ENCODE measurements at regions not wholly inside any gene's neighbourhood (a gene's known extent, or its start where the extent isn't known, plus 50 kb on each side); places are given as distances from the start of the nearest gene placed in this dataset.

GRCh38 chr21:36540700-36541099 lies 60.8 kb upstream of the CLDN14 start:
- no peak overlapping the region for H3K23ac ChIP-seq (ENCODE audit: insufficient read length, low read depth, low read length)
- H2BK120ac ChIP-seq (ENCODE audit: low read depth, low read length, poor library complexity, severe bottlenecking): no peak overlapping the region
- no peak overlapping the region for H3K56ac ChIP-seq (ENCODE audit: insufficient read length, low read depth, low read length)
- H2BK5ac ChIP-seq (ENCODE audit: insufficient read length, low read length): no peak overlapping the region
- no peak overlapping the region for H3T11ph ChIP-seq (ENCODE audit: low read length)
- H2BK12ac ChIP-seq (ENCODE audit: insufficient read length, low read depth, low read length): no peak overlapping the region
- no peak overlapping the region for H2AK5ac ChIP-seq (ENCODE audit: insufficient read length, low read length)
- TF ChIP-seq, protein P1, sequence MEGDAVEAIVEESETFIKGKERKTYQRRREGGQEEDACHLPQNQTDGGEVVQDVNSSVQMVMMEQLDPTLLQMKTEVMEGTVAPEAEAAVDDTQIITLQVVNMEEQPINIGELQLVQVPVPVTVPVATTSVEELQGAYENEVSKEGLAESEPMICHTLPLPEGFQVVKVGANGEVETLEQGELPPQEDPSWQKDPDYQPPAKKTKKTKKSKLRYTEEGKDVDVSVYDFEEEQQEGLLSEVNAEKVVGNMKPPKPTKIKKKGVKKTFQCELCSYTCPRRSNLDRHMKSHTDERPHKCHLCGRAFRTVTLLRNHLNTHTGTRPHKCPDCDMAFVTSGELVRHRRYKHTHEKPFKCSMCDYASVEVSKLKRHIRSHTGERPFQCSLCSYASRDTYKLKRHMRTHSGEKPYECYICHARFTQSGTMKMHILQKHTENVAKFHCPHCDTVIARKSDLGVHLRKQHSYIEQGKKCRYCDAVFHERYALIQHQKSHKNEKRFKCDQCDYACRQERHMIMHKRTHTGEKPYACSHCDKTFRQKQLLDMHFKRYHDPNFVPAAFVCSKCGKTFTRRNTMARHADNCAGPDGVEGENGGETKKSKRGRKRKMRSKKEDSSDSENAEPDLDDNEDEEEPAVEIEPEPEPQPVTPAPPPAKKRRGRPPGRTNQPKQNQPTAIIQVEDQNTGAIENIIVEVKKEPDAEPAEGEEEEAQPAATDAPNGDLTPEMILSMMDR (conservative IDR thresholded peaks at IDR 0.05): no peak
- DNase-seq: no peak
- peaks cover 20 to 23% of the 10 kb centered on the region in 2 experiments for H3K4me1 Mint-ChIP-seq
- H2BK15ac ChIP-seq (ENCODE audit: low read depth, low read length): no peak overlapping the region
- H4K91ac ChIP-seq (ENCODE audit: insufficient read length, low read depth, low read length): no peak overlapping the region
- H3K14ac ChIP-seq (ENCODE audit: insufficient read depth, low read length): no peak overlapping the region
- no peak overlapping the region for H2BK20ac ChIP-seq (ENCODE audit: low read depth, low read length, poor library complexity, severe bottlenecking)
- no peak overlapping the region for H3K4me3 Mint-ChIP-seq
- H3K36me3 Mint-ChIP-seq (ENCODE audit: insufficient read depth in 1 of 3, low read depth in 3 of 3): no peaks in the 10 kb centered on the region
- H3K79me1 ChIP-seq (ENCODE audit: insufficient read depth, low read depth, low read length, poor library complexity, severe bottlenecking): no peaks in the 10 kb centered on the region
- no peaks in the 10 kb centered on the region for H3K79me2 ChIP-seq (ENCODE audit: insufficient read depth, low read length)
- no peaks in the 10 kb centered on the region for H3K27me3 ChIP-seq (ENCODE audit: insufficient read depth, low read length)
- no peak overlapping the region for H3K27ac Mint-ChIP-seq
- no peak overlapping the region for H3K18ac ChIP-seq (ENCODE audit: insufficient read length, low read depth, low read length)
- H3K9me3 Mint-ChIP-seq: no peaks in the 10 kb centered on the region
- H3K4me1 ChIP-seq (ENCODE audit: insufficient read depth, low read length): no peaks in the 10 kb centered on the region
- H4K5ac ChIP-seq (ENCODE audit: insufficient read length, low read depth, low read length): no peak overlapping the region
- no peaks in the 10 kb centered on the region for H3K9me3 ChIP-seq (ENCODE audit: control insufficient read depth, low read depth, low read length)
- H4K20me1 ChIP-seq (ENCODE audit: control insufficient read depth, insufficient read depth, insufficient read length): no peaks in the 10 kb centered on the region
- H4K8ac ChIP-seq (replicated peaks; ENCODE audit: insufficient read length, low read depth, low read length): no peak overlapping the region
- no peak overlapping the region for H3K27ac ChIP-seq (ENCODE audit: insufficient read length, low read depth, low read length)
- H2AFZ ChIP-seq (ENCODE audit: low read length): no peak overlapping the region
- H3K4ac ChIP-seq (ENCODE audit: low read depth, low read length): no peak overlapping the region
- H3K9ac ChIP-seq (ENCODE audit: extremely low read depth, insufficient read length, low read length): no peak overlapping the region
- H3K4me2 ChIP-seq (ENCODE audit: insufficient read depth, insufficient read length, low read length): no peak overlapping the region
- H3K23me2 ChIP-seq (ENCODE audit: insufficient read length, low read depth, low read length, poor library complexity, severe bottlenecking): no peaks in the 10 kb centered on the region
- no peaks in the 10 kb centered on the region; the same call in none of the 2 replicates for H3K27me3 Mint-ChIP-seq (ENCODE audit: low read depth)
